Endothelial cell of hepatic sinusoid (primary cell): ENCODE measurements at regions not wholly inside any gene's neighbourhood (a gene's known extent, or its start where the extent isn't known, plus 50 kb on each side); places are given as distances from the start of the nearest gene placed in this dataset.

ENCODE experiments used
- in situ Hi-C: cut with HindIII; loops from 2 replicates; pipeline ENCODE4 v1.10.0; 2017; ENCODE audit warnings: low sequenced_read_pairs

DNA sequence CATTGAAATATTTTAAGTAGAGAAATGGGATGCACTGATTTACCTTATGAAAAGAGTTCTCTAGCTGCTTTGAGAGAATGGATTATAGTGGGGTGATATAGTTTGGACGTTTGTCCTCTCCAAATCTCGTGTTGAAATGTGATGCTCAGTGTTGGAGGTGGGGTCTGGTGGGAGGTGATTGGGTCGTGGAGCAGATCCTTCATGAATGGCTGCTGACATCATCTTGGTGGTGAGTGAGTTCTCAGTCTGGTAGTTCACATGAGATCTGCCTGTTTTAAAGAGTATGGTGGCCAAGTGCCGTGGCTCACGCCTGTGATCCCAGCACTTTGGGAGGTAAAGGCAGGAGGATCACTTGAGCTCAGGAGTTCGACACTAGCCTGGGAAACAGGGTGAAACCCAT, 58.7 kb upstream of the SH3RF3 start:
- in situ Hi-C loops: no loop called here

DNA sequence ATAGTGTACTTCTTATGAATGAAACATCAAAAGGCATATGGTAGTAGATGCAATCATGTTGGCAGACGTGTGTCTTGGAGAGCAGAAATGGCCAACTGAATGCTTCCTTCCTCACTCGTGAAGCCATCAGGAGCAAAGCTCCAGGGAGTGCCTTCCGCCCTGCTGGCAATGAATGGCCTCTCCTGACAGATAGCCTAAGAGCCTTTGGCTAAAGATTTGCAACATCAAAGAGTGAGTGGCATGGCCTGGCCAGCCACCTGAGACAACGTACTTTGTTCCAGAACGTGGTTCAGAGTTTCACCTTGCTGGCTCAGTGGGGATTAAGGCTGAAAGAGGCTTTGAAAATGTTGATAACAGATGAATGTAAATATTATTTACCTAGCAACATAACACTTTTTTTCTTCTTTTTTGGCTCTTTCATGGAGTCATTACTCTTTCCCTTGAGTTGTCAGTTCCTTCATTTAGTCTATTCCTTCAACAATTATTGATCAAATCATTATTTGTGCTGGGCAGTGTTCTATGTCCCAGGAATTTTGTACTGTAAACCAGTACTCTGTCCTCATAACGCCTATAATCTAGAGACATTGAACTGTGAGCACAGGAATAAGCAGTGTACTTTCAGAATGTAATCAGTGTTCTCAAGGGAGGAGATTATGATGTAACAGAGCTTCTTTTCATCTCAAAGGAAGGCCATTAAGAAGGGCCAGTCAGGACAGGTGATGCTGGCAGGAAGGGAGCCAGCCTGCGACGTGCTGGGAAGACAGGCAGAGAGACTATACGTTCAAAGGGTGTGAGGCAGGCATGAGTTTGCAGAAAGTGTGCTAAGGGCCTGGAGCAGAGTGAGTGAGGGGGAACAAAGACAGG, 59.4 kb upstream of the SH3RF3 start:
- in situ Hi-C loops: no loop called here

- in situ Hi-C loops: no loop called here
Observed at GRCh38 chr2:109068811-109069210, 60.2 kb upstream of the SH3RF3 start.

GRCh38 chr2:109067631-109068125, 61.3 kb upstream of the SH3RF3 start:
- in situ Hi-C loops: no loop called here

- in situ Hi-C loops: no loop called here
Observed at GRCh38 chr2:109066917-109067597, 61.9 kb upstream of the SH3RF3 start.

GRCh38 chr2:109066501-109066900, 62.5 kb upstream of the SH3RF3 start:
- in situ Hi-C loops: no loop called here

- in situ Hi-C loops: no loop called here
Observed at GRCh38 chr2:109065391-109065734, 63.6 kb upstream of the SH3RF3 start.

GRCh38 chr2:109064660-109065390, 64.2 kb upstream of the SH3RF3 start:
- in situ Hi-C loops: loop anchor here (5.0 kb wide), 1 partner anchor 73 kb away; no protein-coding TSS in a partner anchor

DNA sequence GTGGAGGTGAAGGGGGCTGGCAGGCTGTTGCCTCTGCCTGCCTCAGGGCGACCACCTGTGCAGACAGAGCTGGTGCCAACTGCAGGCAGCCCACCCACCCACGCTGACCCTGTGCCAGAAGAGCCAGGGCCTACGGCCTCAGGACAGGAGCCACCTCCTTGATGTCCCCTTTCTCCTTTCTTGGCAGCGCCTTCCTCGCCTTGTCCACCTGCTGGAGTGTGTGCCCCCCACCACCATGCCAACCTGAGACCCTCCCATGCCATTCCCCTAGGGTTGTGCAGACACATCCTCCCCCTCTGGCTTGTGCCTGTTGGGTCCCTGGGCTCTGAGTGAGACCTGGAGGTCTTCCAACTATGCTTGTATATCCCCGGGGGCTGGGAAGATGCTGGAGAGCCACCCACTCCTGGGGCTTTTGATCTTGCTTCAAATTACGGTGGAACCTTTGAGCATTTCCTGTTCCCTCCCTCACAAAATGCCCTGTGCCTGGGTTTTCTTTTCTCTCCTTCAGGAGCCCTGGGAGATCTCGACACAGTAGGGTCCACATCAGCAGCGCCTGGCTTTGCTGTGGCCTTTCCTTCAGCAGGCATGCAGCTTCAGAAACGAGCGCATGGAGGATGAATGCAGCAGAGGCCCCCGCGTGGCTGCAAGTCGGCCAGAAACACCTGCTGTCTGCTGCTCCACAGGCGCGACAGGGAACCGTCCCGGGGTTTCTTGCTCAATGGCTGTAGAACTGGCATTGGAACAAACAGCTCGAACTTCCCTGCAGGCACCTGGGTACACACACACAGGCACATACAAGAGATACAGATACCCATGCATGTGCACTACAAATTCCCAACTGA, 65.9 kb upstream of the SH3RF3 start:
- in situ Hi-C loops: loop anchor here (5.0 kb wide), 1 partner anchor 71 kb away; no protein-coding TSS in a partner anchor

GRCh38 chr2:109062145-109062858, 66.7 kb upstream of the SH3RF3 start:
- in situ Hi-C loops: loop anchor here (5.0 kb wide), 1 partner anchor 70 kb away; no protein-coding TSS in a partner anchor

DNA sequence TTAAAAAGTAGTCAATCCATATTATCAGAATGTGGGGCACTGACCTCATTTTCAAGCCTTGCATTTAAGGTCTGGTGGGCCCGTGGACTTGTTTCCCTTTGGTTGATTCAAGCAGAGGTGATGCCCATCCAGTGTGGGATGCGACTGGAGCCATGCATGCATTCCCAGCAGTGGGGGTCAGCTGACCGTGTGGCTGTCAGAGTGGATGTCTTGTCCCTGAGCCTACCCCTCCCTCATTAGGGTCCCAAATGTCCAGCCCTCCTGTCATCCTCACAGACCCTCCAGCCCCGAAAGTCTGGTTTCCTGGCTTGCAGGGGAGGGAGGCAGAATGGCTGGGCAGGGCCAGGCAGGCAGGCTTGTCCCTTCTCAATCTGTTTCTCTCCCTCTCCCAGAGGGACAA, 67.3 kb upstream of the SH3RF3 start:
- in situ Hi-C loops: loop anchor here (5.0 kb wide), 1 partner anchor 69 kb away; no protein-coding TSS in a partner anchor

GRCh38 chr2:109060496-109060895, 68.5 kb upstream of the SH3RF3 start:
- in situ Hi-C loops: loop anchor here (5.0 kb wide), 1 partner anchor 68 kb away; no protein-coding TSS in a partner anchor

DNA sequence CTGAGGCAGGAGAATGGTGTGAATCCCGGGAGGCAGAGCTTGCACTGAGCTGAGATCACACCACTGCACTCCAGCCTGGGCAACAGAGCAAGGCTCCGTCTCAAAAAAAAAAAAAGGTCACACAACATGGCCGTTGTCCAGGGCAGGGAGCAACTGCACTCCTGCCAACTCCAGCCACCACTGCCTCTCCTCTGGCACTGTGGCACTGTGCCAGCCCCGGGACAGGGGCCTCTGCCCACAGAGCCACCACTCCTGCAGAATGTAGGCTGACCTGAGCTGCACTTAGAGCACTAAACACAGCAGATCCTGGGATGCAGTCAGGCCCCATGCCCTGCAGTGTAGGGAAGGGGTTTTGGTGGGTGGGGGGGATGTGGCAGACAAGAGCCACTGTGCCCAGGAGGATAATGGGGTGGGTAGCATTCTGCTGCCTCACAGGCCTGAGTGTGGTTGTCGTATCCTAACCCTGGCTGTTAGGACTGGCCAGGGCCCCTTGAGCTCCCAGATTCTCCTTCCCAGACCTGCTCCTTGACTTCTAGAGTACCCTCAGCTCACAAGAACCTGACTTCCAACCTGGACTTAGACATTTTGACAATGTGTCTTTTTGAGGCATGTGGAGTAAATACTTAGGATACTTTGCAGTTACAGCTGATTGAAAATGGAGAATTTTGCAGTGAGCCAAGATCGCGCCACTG, 69.4 kb upstream of the SH3RF3 start:
- in situ Hi-C loops: loop anchor here (5.0 kb wide), 1 partner anchor 67 kb away; no protein-coding TSS in a partner anchor

DNA sequence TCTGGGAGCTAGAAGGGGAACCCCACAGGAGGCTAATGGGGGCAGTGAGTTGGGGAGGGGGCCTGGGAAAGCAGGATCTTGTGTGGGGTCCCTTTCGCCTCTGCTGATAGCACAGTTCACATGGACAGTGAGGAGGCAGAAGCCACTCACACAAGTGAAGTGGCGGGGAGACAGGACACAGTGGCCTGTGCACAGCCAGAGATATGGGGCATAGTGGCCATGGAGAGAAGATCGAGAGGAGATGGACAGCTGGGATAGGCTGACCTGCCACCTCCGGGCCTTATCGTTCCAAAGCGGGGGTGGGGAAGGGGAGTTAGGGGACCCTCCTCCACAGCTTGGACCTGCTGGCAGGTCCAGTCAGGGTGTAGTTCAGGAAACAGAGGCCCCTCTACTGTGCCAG, 69.8 kb upstream of the EDAR start:
- in situ Hi-C loops: no loop called here

DNA sequence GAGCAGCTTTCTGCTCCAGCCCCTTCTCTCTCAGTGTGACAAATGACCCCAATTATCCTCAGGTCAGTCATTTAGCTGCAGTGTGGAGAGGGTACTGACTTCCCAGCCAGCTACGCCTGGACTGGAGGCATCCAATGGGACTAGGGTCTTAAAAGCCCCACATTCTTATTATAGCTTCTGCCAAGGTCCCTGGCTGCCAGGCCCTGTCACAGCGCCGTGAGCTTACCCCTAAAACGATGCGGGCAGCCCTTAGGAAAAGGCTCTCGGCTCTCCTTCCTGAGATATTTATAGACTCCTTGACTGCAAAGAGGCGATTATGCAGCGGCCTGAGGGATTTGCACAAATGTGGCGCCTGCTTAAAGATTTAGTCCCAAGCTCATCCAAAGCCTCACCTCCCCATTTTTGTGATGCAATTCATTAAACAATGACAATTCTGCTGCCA, 69.2 kb upstream of the EDAR start:
- in situ Hi-C loops: no loop called here

DNA sequence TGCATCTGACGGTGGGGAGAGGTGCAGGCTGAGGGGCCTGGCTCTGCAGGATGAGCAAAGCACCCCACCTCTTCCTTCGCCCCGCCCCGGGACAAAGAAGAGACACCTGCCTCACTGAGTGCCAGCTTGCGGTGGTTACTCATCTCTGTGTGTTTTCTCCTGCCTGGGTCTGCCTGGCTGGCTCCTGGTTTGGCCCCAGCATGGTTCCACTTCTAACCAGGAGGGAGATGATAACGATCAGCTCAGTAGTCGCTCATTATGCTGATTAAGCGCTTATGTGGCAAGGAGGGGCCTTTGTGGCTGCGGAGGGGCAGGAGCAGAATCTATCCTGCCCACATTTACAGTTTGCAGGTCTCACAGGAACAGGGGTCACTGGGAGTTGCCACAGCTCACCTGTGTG, 68.7 kb upstream of the EDAR start:
- in situ Hi-C loops: no loop called here

- in situ Hi-C loops: no loop called here
Observed at GRCh38 chr2:109055435-109055834, 66.4 kb upstream of the EDAR start.

GRCh38 chr2:109054865-109055264, 65.8 kb upstream of the EDAR start:
- in situ Hi-C loops: no loop called here

- in situ Hi-C loops: no loop called here
Observed at GRCh38 chr2:109053716-109054115, 64.7 kb upstream of the EDAR start.
